ENCODE measurements at regions not wholly inside any gene's neighbourhood (a gene's known extent, or its start where the extent isn't known, plus 50 kb on each side); places are given as distances from the start of the nearest gene placed in this dataset.
"Not testable (repeated sequence)": the region's sequence is repeated elsewhere in the genome, so short reads cannot be mapped to it uniquely, and the experiment has no call there.

DNA sequence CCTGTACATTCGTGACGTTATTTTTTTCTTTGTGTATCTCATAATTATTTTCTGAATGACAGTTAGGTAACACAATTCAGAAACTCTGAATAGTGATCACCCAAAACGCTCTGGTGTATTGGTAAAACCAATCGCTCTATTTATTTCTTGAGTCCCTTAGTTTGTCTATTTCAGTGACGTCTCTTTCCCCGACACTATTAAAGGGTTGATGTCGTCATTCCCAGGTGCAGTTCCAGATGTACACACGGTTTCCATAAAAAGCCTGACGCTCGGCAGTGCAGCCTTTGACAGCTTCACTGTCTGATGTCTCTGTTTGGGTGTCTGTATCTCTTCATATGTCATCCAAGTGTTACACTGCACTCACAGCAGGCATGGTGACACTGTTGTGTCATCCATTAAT lies 701.4 kb downstream of the TMEM121 start:
- FAIRE-seq, result no peak
- Histone ChIP-seq H3K79me2 (ENCODE audit: insufficient read depth, low read length) (no peaks in the 10 kb centered on the region), H3K4me1 (ENCODE audit: insufficient read depth, low read length) (no peaks in the 10 kb centered on the region), H2AFZ (ENCODE audit: low read depth, low read length) (no peak overlapping the region), H3K27ac (ENCODE audit: low read depth, low read length) (no peak overlapping the region), H3K9ac (ENCODE audit: low read length) (no peak overlapping the region), H3K4me3 (ENCODE audit: insufficient read depth, low read depth, low read length) (no peak overlapping the region), H3K9me3 (ENCODE audit: insufficient read depth, low read depth, low read length) (peaks cover 4% of the 10 kb centered on the region), H3K36me3 (ENCODE audit: insufficient read depth, low read length) (no peaks in the 10 kb centered on the region), H4K20me1 (ENCODE audit: insufficient read depth, low read length) (no peaks in the 10 kb centered on the region), H3K27me3 (ENCODE audit: insufficient read depth, low read length) (no peaks in the 10 kb centered on the region), H3K4me2 (ENCODE audit: low read length) (no peak overlapping the region)
- Mint-ChIP-seq H3K27me3 (ENCODE audit: low read depth, unreplicated experiment) (no peaks in the 10 kb centered on the region), H3K36me3 (ENCODE audit: low read depth, unreplicated experiment) (no peaks in the 10 kb centered on the region), H3K4me1 (ENCODE audit: low read depth, unreplicated experiment) (no peaks in the 10 kb centered on the region), H3K4me3 (ENCODE audit: unreplicated experiment) (no peak overlapping the region), H3K9me3 (ENCODE audit: unreplicated experiment) (peaks cover 3% of the 10 kb centered on the region), H3K27ac (ENCODE audit: unreplicated experiment) (no peak overlapping the region)
- DNase-seq (ENCODE audit: low read depth), result no peak
- TF ChIP-seq, protein P1, sequence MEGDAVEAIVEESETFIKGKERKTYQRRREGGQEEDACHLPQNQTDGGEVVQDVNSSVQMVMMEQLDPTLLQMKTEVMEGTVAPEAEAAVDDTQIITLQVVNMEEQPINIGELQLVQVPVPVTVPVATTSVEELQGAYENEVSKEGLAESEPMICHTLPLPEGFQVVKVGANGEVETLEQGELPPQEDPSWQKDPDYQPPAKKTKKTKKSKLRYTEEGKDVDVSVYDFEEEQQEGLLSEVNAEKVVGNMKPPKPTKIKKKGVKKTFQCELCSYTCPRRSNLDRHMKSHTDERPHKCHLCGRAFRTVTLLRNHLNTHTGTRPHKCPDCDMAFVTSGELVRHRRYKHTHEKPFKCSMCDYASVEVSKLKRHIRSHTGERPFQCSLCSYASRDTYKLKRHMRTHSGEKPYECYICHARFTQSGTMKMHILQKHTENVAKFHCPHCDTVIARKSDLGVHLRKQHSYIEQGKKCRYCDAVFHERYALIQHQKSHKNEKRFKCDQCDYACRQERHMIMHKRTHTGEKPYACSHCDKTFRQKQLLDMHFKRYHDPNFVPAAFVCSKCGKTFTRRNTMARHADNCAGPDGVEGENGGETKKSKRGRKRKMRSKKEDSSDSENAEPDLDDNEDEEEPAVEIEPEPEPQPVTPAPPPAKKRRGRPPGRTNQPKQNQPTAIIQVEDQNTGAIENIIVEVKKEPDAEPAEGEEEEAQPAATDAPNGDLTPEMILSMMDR (IDR thresholded peaks at IDR 0.05; ENCODE audit: insufficient read depth, low read depth, low read length), result no peak
- TF ChIP-seq EZH2 (IDR thresholded peaks at IDR 0.05; ENCODE audit: insufficient read depth, low read length), result no peak

DNA sequence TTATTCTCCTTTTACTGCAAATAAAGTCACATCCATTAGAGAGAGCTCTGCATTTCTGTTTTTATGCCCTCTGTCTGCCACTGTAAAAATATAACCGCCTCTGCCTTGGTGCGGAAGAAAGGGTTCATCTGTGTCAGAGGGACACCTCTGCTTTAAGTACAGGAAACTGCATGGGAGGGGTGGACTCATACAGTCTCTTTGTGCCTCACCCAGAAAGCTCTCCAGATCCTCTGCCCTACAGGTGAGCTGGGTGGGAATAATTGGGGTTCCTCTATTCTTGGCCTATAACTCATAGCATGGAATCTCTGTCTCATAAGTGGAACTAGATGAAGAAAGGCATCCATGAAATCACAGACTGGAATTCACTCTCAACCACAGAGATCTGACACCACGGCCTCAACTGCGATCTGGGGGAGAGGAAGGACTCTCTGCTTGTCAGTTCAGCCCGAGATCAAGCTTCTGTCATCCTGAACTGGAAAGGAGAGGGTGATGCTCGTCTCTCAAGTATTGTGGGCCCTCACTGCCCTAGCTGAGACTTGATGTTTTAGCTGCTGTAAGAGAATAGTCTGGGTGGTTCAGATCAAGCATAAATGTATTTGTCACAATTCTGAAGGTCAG lies 702.3 kb downstream of the TMEM121 start:
- H3K4me1 Mint-ChIP-seq (ENCODE audit: low read depth, unreplicated experiment), result no peaks in the 10 kb centered on the region
- Histone ChIP-seq H3K4me3 (ENCODE audit: insufficient read depth, low read depth, low read length) (no peak overlapping the region), H3K27ac (ENCODE audit: low read depth, low read length) (no peak overlapping the region), H3K4me1 (ENCODE audit: insufficient read depth, low read length) (no peaks in the 10 kb centered on the region), H3K79me2 (ENCODE audit: insufficient read depth, low read length) (no peaks in the 10 kb centered on the region), H4K20me1 (ENCODE audit: insufficient read depth, low read length) (no peaks in the 10 kb centered on the region), H3K36me3 (ENCODE audit: insufficient read depth, low read length) (no peaks in the 10 kb centered on the region), H2AFZ (ENCODE audit: low read depth, low read length) (no peak overlapping the region), H3K9ac (ENCODE audit: low read length) (no peak overlapping the region), H3K4me2 (ENCODE audit: low read length) (no peak overlapping the region), H3K9me3 (ENCODE audit: insufficient read depth, low read depth, low read length) (peaks cover 6% of the 10 kb centered on the region), H3K27me3 (ENCODE audit: insufficient read depth, low read length) (no peaks in the 10 kb centered on the region)
- TF ChIP-seq, protein P1 (IDR thresholded peaks at IDR 0.05; ENCODE audit: insufficient read depth, low read depth, low read length), result no peak
- TF ChIP-seq EZH2 (IDR thresholded peaks at IDR 0.05; ENCODE audit: insufficient read depth, low read length), result no peak
- H3K4me3 Mint-ChIP-seq (ENCODE audit: unreplicated experiment), result no peak overlapping the region
- FAIRE-seq (no peak), DNase-seq (ENCODE audit: low read depth) (no peak)
- no peaks in the 10 kb centered on the region for H3K27me3 Mint-ChIP-seq (ENCODE audit: low read depth, unreplicated experiment)
- H3K9me3 Mint-ChIP-seq (ENCODE audit: unreplicated experiment), result peaks cover 7% of the 10 kb centered on the region
- no peaks in the 10 kb centered on the region for H3K36me3 Mint-ChIP-seq (ENCODE audit: low read depth, unreplicated experiment)
- H3K27ac Mint-ChIP-seq (ENCODE audit: unreplicated experiment), result no peak overlapping the region

DNA sequence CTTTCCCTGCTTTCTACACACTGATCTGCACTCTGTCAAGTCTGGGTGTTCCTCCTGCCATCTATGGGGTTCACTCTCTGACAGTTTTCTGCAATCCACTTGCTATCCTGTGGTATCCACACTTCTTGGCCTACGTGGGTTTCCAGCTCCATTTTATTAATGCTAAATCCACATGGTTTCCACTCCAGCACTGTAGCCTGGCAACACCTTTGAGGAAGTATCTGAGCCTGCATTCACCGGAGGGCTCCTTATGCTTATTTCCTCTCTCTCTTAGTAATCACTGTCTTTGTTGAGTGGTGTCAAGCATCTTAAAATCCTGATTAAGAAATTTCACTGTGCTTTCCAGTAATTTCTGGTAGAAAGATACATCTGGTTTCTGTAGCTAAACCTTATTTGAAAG lies 703.7 kb downstream of the TMEM121 start:
- H3K27me3 ChIP-seq (ENCODE audit: insufficient read depth, low read length), result no peaks in the 10 kb centered on the region
- no peak overlapping the region for H3K4me3 Mint-ChIP-seq (ENCODE audit: unreplicated experiment)
- no peak overlapping the region for H3K4me3 ChIP-seq (ENCODE audit: insufficient read depth, low read depth, low read length)
- peaks cover 6% of the 10 kb centered on the region for H3K9me3 ChIP-seq (ENCODE audit: insufficient read depth, low read depth, low read length)
- no peaks in the 10 kb centered on the region for H3K79me2 ChIP-seq (ENCODE audit: insufficient read depth, low read length)
- no peaks in the 10 kb centered on the region for H3K36me3 ChIP-seq (ENCODE audit: insufficient read depth, low read length)
- no peak overlapping the region for H2AFZ ChIP-seq (ENCODE audit: low read depth, low read length)
- H3K27ac Mint-ChIP-seq (ENCODE audit: unreplicated experiment), result no peak overlapping the region
- no peaks in the 10 kb centered on the region for H3K4me1 Mint-ChIP-seq (ENCODE audit: low read depth, unreplicated experiment)
- peaks cover 4% of the 10 kb centered on the region for H3K9me3 Mint-ChIP-seq (ENCODE audit: unreplicated experiment)
- H3K4me1 ChIP-seq (ENCODE audit: insufficient read depth, low read length), result no peaks in the 10 kb centered on the region
- no peak for DNase-seq (ENCODE audit: low read depth)
- no peak overlapping the region for H3K9ac ChIP-seq (ENCODE audit: low read length)
- no peaks in the 10 kb centered on the region for H4K20me1 ChIP-seq (ENCODE audit: insufficient read depth, low read length)
- no peak overlapping the region for H3K27ac ChIP-seq (ENCODE audit: low read depth, low read length)
- no peaks in the 10 kb centered on the region for H3K36me3 Mint-ChIP-seq (ENCODE audit: low read depth, unreplicated experiment)
- H3K27me3 Mint-ChIP-seq (ENCODE audit: low read depth, unreplicated experiment), result no peaks in the 10 kb centered on the region
- no peak for FAIRE-seq
- TF ChIP-seq, protein P1 (IDR thresholded peaks at IDR 0.05; ENCODE audit: insufficient read depth, low read depth, low read length), result no peak
- no peak overlapping the region for H3K4me2 ChIP-seq (ENCODE audit: low read length)

DNA sequence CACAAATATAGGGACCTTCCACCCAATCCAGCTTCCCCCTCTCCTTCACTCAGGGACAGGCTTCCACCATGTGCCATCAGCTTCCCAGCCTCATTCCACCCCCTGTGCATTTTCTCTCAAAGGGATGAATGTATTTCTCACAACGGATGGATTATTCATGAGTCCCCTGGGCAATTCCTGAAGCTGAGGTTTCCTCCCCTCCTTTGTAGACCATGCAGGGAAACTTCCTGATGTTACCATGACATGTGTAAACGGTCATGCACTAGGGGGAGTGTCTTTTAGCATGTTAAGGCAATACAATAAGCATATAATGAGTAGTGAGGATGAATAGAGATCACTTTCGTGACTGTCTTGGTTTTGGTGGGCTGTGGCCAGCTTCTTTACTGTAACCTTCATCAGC lies 706.8 kb downstream of the TMEM121 start:
- H3K36me3 Mint-ChIP-seq (ENCODE audit: low read depth, unreplicated experiment); H3K9me3 ChIP-seq (ENCODE audit: insufficient read depth, low read depth, low read length); H3K9me3 Mint-ChIP-seq (ENCODE audit: unreplicated experiment); H3K36me3 ChIP-seq (ENCODE audit: insufficient read depth, low read length); H3K4me1 ChIP-seq (ENCODE audit: insufficient read depth, low read length); DNase-seq (ENCODE audit: low read depth); H3K4me3 Mint-ChIP-seq (ENCODE audit: unreplicated experiment); H3K27me3 Mint-ChIP-seq (ENCODE audit: low read depth, unreplicated experiment); H2AFZ ChIP-seq (ENCODE audit: low read depth, low read length); H4K20me1 ChIP-seq (ENCODE audit: insufficient read depth, low read length); H3K79me2 ChIP-seq (ENCODE audit: insufficient read depth, low read length); H3K27me3 ChIP-seq (ENCODE audit: insufficient read depth, low read length); H3K4me1 Mint-ChIP-seq (ENCODE audit: low read depth, unreplicated experiment); H3K4me2 ChIP-seq (ENCODE audit: low read length); FAIRE-seq; H3K4me3 ChIP-seq (ENCODE audit: insufficient read depth, low read depth, low read length); H3K27ac ChIP-seq (ENCODE audit: low read depth, low read length); H3K9ac ChIP-seq (ENCODE audit: low read length); H3K27ac Mint-ChIP-seq (ENCODE audit: unreplicated experiment): not testable (repeated sequence)
